Activated T-cell treated with anti-CD3 and anti-CD28 coated beads for 24 hours (primary cell): ENCODE measurements at regions not wholly inside any gene's neighbourhood (a gene's known extent, or its start where the extent isn't known, plus 50 kb on each side); places are given as distances from the start of the nearest gene placed in this dataset.
A peak's percentile ranks its signal among the peaks of the same experiment; 100 is the strongest.
"Not testable (repeated sequence)": the region's sequence is repeated elsewhere in the genome, so short reads cannot be mapped to it uniquely, and the experiment has no call there.

ENCODE experiments used
- DNase-seq: peaks from one replicate; pipeline ENCODE4 v3.0.0-alpha.2; 2020; ENCODE audit warnings: low read depth

GRCh38 chrX:1700757-1701156 is 85.9 kb downstream of the ASMT start:
- no peak for DNase-seq

GRCh38 chrX:1701396-1701901 is 86.6 kb downstream of the ASMT start:
- not testable (repeated sequence) for DNase-seq

GRCh38 chrX:1702142-1702541 is 87.3 kb downstream of the ASMT start:
- DNase-seq: not testable (repeated sequence)

GRCh38 chrX:1702557-1702956 is 87.7 kb downstream of the ASMT start:
- not testable (repeated sequence) for DNase-seq

GRCh38 chrX:1709277-1709676 is 94.4 kb downstream of the ASMT start:
- DNase-seq: not testable (repeated sequence)

- DNase-seq: no peak
Observed at GRCh38 chrX:1713296-1713695, 98.4 kb downstream of the ASMT start.

GRCh38 chrX:1717373-1717772 is 102.5 kb downstream of the ASMT start:
- DNase-seq: no peak

- DNase-seq: no peak
Observed at GRCh38 chrX:1719270-1719669, 104.4 kb downstream of the ASMT start.

- no peak for DNase-seq
Observed at GRCh38 chrX:1720836-1721235, 106.0 kb downstream of the ASMT start.

- no peak for DNase-seq
Observed at GRCh38 chrX:1725472-1725871, 110.6 kb downstream of the ASMT start.

GRCh38 chrX:1727531-1728027 is 112.7 kb downstream of the ASMT start:
- no peak for DNase-seq

- no peak for DNase-seq
Observed at GRCh38 chrX:1734806-1735205, 119.9 kb downstream of the ASMT start.

- DNase-seq: no peak
Observed at GRCh38 chrX:1741816-1742394, 127.0 kb downstream of the ASMT start.

GRCh38 chrX:1743105-1743504 is 128.2 kb downstream of the ASMT start:
- no peak for DNase-seq

GRCh38 chrX:1743663-1744062 is 128.8 kb downstream of the ASMT start:
- DNase-seq: no peak

GRCh38 chrX:1748408-1748807 is 133.5 kb downstream of the ASMT start:
- DNase-seq: no peak

GRCh38 chrX:1749499-1749898 is 134.6 kb downstream of the ASMT start:
- DNase-seq: no peak

- no peak for DNase-seq
Observed at GRCh38 chrX:1750267-1750666, 135.4 kb downstream of the ASMT start.

- DNase-seq: no peak
Observed at GRCh38 chrX:1751781-1752180, 136.9 kb downstream of the ASMT start.

GRCh38 chrX:1752799-1753198 is 137.9 kb downstream of the ASMT start:
- DNase-seq: not testable (repeated sequence)

GRCh38 chrX:1754077-1754476 is 139.2 kb downstream of the ASMT start:
- DNase-seq: no peak

GRCh38 chrX:1763294-1763693 is 148.4 kb downstream of the ASMT start:
- DNase-seq: no peak

- peak; percentile 0 for DNase-seq
Observed at GRCh38 chrX:1764883-1765364, 150.1 kb downstream of the ASMT start.

- DNase-seq: no peak
Observed at GRCh38 chrX:1767026-1767425, 152.2 kb downstream of the ASMT start.
